OCI-LY7 (cell line): ENCODE measurements at regions not wholly inside any gene's neighbourhood (a gene's known extent, or its start where the extent isn't known, plus 50 kb on each side); places are given as distances from the start of the nearest gene placed in this dataset.

ENCODE experiments used
- BruUV-seq: library from RNA; stranded (reverse); fragments of 400-500 nt; replicated peaks from 2 replicates; lab custom pipeline; 2021; lab: Mats Ljungman, UMichigan
- CTCF ChIA-PET: fragments of 300-600 bp; sonication (Branson Sonifier 250); formaldehyde crosslinking; loops from one replicate; lab custom pipeline; 2022; ENCODE audit warnings: antibody characterized with exemption; ENCODE audit not compliant: unreplicated experiment; lab: Charles Lee
- POLR2A ChIA-PET: fragments of 300-600 bp; sonication (Branson Sonifier 250); formaldehyde crosslinking; loops from one replicate; lab custom pipeline; 2022; ENCODE audit warnings: antibody characterized with exemption; lab: Charles Lee
- DNase-seq: peaks from one replicate; pipeline ENCODE4 v3.0.0-alpha.2; 2015; ENCODE audit warnings: low spot score
- H2AFZ ChIP-seq: fragments of 200-600 bp; sonication (generic), shearing (Covaris generic); 2 replicates; pipeline ENCODE4 v1.6.1; 2014; ENCODE audit warnings: mild to moderate bottlenecking, antibody characterized with exemption, low read length, moderate library complexity
- H3K27ac ChIP-seq: fragments of 200-600 bp; sonication (generic); 2 replicates; pipeline ENCODE4 v1.5.1; 2014; ENCODE audit warnings: mixed run types, low read depth, mild to moderate bottlenecking, moderate library complexity, low read length, inconsistent platforms; ENCODE audit not compliant: poor library complexity, severe bottlenecking
- H3K36me3 ChIP-seq: fragments of 200-600 bp; sonication (generic); 2 replicates; pipeline ENCODE4 v1.6.1; 2014; ENCODE audit warnings: mild to moderate bottlenecking, antibody characterized with exemption, low read length, moderate library complexity, mixed read lengths; ENCODE audit not compliant: insufficient read depth
- H3K4me1 ChIP-seq: fragments of 200-600 bp; sonication (generic); 2 replicates; pipeline ENCODE4 v1.5.1; 2014; ENCODE audit warnings: mild to moderate bottlenecking, low read length; ENCODE audit not compliant: insufficient read depth, poor library complexity, severe bottlenecking
- H3K4me2 ChIP-seq: fragments of 200-600 bp; sonication (generic); 2 replicates; pipeline ENCODE4 v1.6.1; 2014; ENCODE audit warnings: mild to moderate bottlenecking, low read length
- H3K4me3 ChIP-seq: fragments of 200-600 bp; sonication (generic); 2 replicates; pipeline ENCODE4 v1.5.1; 2014; ENCODE audit warnings: mild to moderate bottlenecking, low read depth, low read length; ENCODE audit not compliant: poor library complexity, severe bottlenecking
- H3K79me2 ChIP-seq: fragments of 200-600 bp; sonication (generic); 2 replicates; pipeline ENCODE4 v1.6.1; 2016; ENCODE audit warnings: low read depth, mild to moderate bottlenecking, low read length, moderate library complexity, mixed read lengths; ENCODE audit not compliant: insufficient read depth
- H3K9me2 ChIP-seq: fragments of 200-600 bp; sonication (generic); 2 replicates; pipeline ENCODE4 v1.6.1; 2016; ENCODE audit warnings: mild to moderate bottlenecking, low read length, mixed read lengths; ENCODE audit not compliant: insufficient read depth
- H3K9me3 ChIP-seq: fragments of 200-600 bp; sonication (generic); 2 replicates; pipeline ENCODE4 v1.6.1; 2014; ENCODE audit warnings: mild to moderate bottlenecking, mixed run types, low read length, mixed read lengths
- H4K20me1 ChIP-seq: fragments of 200-600 bp; sonication (generic); 2 replicates; pipeline ENCODE4 v1.6.1; 2014; ENCODE audit warnings: mild to moderate bottlenecking, antibody characterized with exemption, low read length, moderate library complexity, mixed read lengths; ENCODE audit not compliant: insufficient read depth
- CTCF ChIP-seq: fragments of 200-600 bp; sonication (generic); conservative IDR thresholded peaks from 2 replicates; pipeline ENCODE4 v1.5.1; 2014; ENCODE audit warnings: mild to moderate bottlenecking, antibody characterized with exemption, low read length, moderate library complexity, mixed read lengths
- EZH2phosphoT487 ChIP-seq: fragments of 200-600 bp; sonication (generic); IDR thresholded peaks from 2 replicates; pipeline ENCODE4 v1.6.1; 2018; ENCODE audit warnings: low read depth, borderline replicate concordance, mild to moderate bottlenecking, mixed run types, antibody characterized with exemption, low read length, moderate library complexity, mixed read lengths
- intact Hi-C: fragments of 100-400 bp; cut with micrococcal nuclease; formaldehyde crosslinking; loops from one replicate; pipeline ENCODE4 v1.10.0; 2022; ENCODE audit not compliant: unreplicated experiment

GRCh38 chr7:155219947-155220769 lies 77.5 kb upstream of the INSIG1 start:
- no peaks in the 10 kb centered on the region for H3K9me3 ChIP-seq
- ChIA-PET CTCF (no interaction called here), POLR2A (no interaction called here)
- no TSS peak for BruUV-seq
- H4K20me1 ChIP-seq = no peaks in the 10 kb centered on the region; the same call in 1 of the 2 replicates
- H3K4me3 ChIP-seq = no peak overlapping the region
- TF ChIP-seq CTCF (no peak), EZH2phosphoT487 (no peak)
- no peak overlapping the region for H3K27ac ChIP-seq
- intact Hi-C loops = no loop called here
- no peaks in the 10 kb centered on the region for H3K9me2 ChIP-seq
- H3K36me3 ChIP-seq = no peaks in the 10 kb centered on the region
- no peak for DNase-seq
- H2AFZ ChIP-seq = no peak overlapping the region
- no peaks in the 10 kb centered on the region for H3K4me1 ChIP-seq
- H3K79me2 ChIP-seq = no peaks in the 10 kb centered on the region
- H3K4me2 ChIP-seq = no peak overlapping the region

- no peak overlapping the region for H2AFZ ChIP-seq
- no peaks in the 10 kb centered on the region for H3K79me2 ChIP-seq
- no peaks in the 10 kb centered on the region for H3K9me2 ChIP-seq
- no peaks in the 10 kb centered on the region for H3K4me1 ChIP-seq
- H3K4me3 ChIP-seq = no peak overlapping the region
- H4K20me1 ChIP-seq = no peaks in the 10 kb centered on the region; the same call in 1 of the 2 replicates
- no peak for TF ChIP-seq EZH2phosphoT487
- TF ChIP-seq CTCF = no peak
- no peaks in the 10 kb centered on the region for H3K36me3 ChIP-seq
- intact Hi-C loops = no loop called here
- ChIA-PET POLR2A (no interaction called here), CTCF (interaction anchor here (0.6 kb wide), 1 partner anchor 480 kb away, joined by 3 read pairs; no protein-coding TSS in a partner anchor)
- H3K4me2 ChIP-seq = no peak overlapping the region
- H3K9me3 ChIP-seq = no peaks in the 10 kb centered on the region
- no TSS peak for BruUV-seq
- H3K27ac ChIP-seq = no peak overlapping the region
- no peak for DNase-seq
Measured at GRCh38 chr7:155220903-155221302, 76.8 kb upstream of the INSIG1 start.

- no peak for TF ChIP-seq EZH2phosphoT487
- no peak for TF ChIP-seq CTCF
- DNase-seq = no peak
- Histone ChIP-seq H3K4me1 (no peaks in the 10 kb centered on the region), H4K20me1 (no peaks in the 10 kb centered on the region; the same call in 1 of the 2 replicates), H3K4me3 (no peak overlapping the region), H3K27ac (no peak overlapping the region), H3K79me2 (no peaks in the 10 kb centered on the region), H3K9me3 (no peaks in the 10 kb centered on the region), H3K36me3 (no peaks in the 10 kb centered on the region), H2AFZ (no peak overlapping the region), H3K4me2 (no peak overlapping the region), H3K9me2 (no peaks in the 10 kb centered on the region)
- ChIA-PET CTCF (interaction anchor here (0.6 kb wide), 1 partner anchor 480 kb away, joined by 3 read pairs; no protein-coding TSS in a partner anchor), POLR2A (no interaction called here)
- intact Hi-C loops = no loop called here
- no TSS peak for BruUV-seq
Measured at GRCh38 chr7:155221547-155221946, 76.1 kb upstream of the INSIG1 start.
